Hepatocyte (in vitro differentiated cells): ENCODE measurements at regions not wholly inside any gene's neighbourhood (a gene's known extent, or its start where the extent isn't known, plus 50 kb on each side); places are given as distances from the start of the nearest gene placed in this dataset.

Experiments used
- DNase-seq: peaks from one replicate; pipeline ENCODE4 v3.0.0-alpha.2; 2016; ENCODE audit warnings: low spot score
- H2AFZ ChIP-seq: fragments of 200-600 bp; sonication (generic); 2 replicates; pipeline ENCODE4 v1.6.0; 2016; ENCODE audit warnings: antibody characterized with exemption, mild to moderate bottlenecking
- H3K27ac ChIP-seq: fragments of 200-600 bp; sonication (generic); 2 replicates; pipeline ENCODE4 v1.5.1; 2016; ENCODE audit warnings: mild to moderate bottlenecking
- H3K27me3 ChIP-seq: fragments of 200-600 bp; sonication (generic); 2 replicates; pipeline ENCODE4 v1.6.1; 2016
- H3K36me3 ChIP-seq: fragments of 200-600 bp; sonication (generic); replicated peaks from 2 replicates; pipeline ENCODE4 v1.5.1; 2016; ENCODE audit warnings: low read depth; ENCODE audit not compliant: insufficient read depth
- H3K4me1 ChIP-seq: fragments of 200-600 bp; sonication (generic); 2 replicates; pipeline ENCODE4 v1.5.1; 2016; ENCODE audit warnings: mild to moderate bottlenecking, moderate library complexity; ENCODE audit not compliant: insufficient read depth
- H3K4me2 ChIP-seq: fragments of 200-600 bp; sonication (generic); 2 replicates; pipeline ENCODE4 v1.6.0; 2016
- H3K4me3 ChIP-seq: fragments of 200-600 bp; sonication (generic); 2 replicates; pipeline ENCODE4 v1.5.1; 2016; ENCODE audit warnings: mild to moderate bottlenecking
- H3K79me2 ChIP-seq: fragments of 200-600 bp; sonication (generic); 2 replicates; pipeline ENCODE4 v1.6.0; 2017; ENCODE audit warnings: mild to moderate bottlenecking
- H3K9me2 ChIP-seq: fragments of 200-600 bp; sonication (generic); replicated peaks from 2 replicates; pipeline ENCODE4 v1.6.0; 2017; ENCODE audit warnings: mild to moderate bottlenecking; ENCODE audit not compliant: insufficient read depth
- H3K9me3 ChIP-seq: fragments of 200-600 bp; sonication (generic); 2 replicates; pipeline ENCODE4 v1.5.1; 2016; ENCODE audit warnings: low read depth, mild to moderate bottlenecking
- H4K20me1 ChIP-seq: fragments of 200-600 bp; sonication (generic); 2 replicates; pipeline ENCODE4 v1.6.0; 2016; ENCODE audit warnings: mild to moderate bottlenecking; ENCODE audit not compliant: insufficient read depth, poor library complexity, severe bottlenecking
- EZH2 ChIP-seq: fragments of 200-600 bp; sonication (generic); IDR thresholded peaks from 2 replicates; pipeline ENCODE4 v1.6.1; 2016; ENCODE audit warnings: antibody characterized with exemption, mild to moderate bottlenecking, borderline replicate concordance
- EZH2phosphoT487 ChIP-seq: fragments of 200-600 bp; sonication (generic); IDR thresholded peaks from one replicate; pipeline ENCODE4 v1.6.1; 2018; ENCODE audit warnings: antibody characterized with exemption, mild to moderate bottlenecking, low read depth, moderate library complexity; ENCODE audit not compliant: unreplicated experiment, severe bottlenecking
- WGBS: methylation state at CpG from one replicate; pipeline ENCODE4 v1.1.6; 2016; ENCODE audit warnings: low lambda C conversion rate; ENCODE audit errors: missing lambda C conversion rate; 5-methylcytosine and 5-hydroxymethylcytosine counted together
- TF ChIP-seq, protein P1 (sequence below): fragments of 200-600 bp; sonication (generic); IDR thresholded peaks from 2 replicates; pipeline ENCODE4 v1.5.1; 2016; ENCODE audit warnings: antibody characterized with exemption, mild to moderate bottlenecking; ENCODE audit not compliant: poor library complexity

GRCh38 chr13:39257642-39258041, 219.4 kb downstream of the NHLRC3 start:
- no peaks in the 10 kb centered on the region for H3K36me3 ChIP-seq
- H3K4me1 ChIP-seq = no peaks in the 10 kb centered on the region
- no peaks in the 10 kb centered on the region for H3K27me3 ChIP-seq
- H3K27ac ChIP-seq = no peak overlapping the region
- 95% methylated on average over 3 of the region's 3 CpGs for WGBS
- H3K9me3 ChIP-seq = no peaks in the 10 kb centered on the region
- DNase-seq = no peak
- H3K4me3 ChIP-seq = no peak overlapping the region
- TF ChIP-seq EZH2phosphoT487 (no peak), EZH2 (no peak)
- TF ChIP-seq, protein P1, sequence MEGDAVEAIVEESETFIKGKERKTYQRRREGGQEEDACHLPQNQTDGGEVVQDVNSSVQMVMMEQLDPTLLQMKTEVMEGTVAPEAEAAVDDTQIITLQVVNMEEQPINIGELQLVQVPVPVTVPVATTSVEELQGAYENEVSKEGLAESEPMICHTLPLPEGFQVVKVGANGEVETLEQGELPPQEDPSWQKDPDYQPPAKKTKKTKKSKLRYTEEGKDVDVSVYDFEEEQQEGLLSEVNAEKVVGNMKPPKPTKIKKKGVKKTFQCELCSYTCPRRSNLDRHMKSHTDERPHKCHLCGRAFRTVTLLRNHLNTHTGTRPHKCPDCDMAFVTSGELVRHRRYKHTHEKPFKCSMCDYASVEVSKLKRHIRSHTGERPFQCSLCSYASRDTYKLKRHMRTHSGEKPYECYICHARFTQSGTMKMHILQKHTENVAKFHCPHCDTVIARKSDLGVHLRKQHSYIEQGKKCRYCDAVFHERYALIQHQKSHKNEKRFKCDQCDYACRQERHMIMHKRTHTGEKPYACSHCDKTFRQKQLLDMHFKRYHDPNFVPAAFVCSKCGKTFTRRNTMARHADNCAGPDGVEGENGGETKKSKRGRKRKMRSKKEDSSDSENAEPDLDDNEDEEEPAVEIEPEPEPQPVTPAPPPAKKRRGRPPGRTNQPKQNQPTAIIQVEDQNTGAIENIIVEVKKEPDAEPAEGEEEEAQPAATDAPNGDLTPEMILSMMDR = no peak
- no peaks in the 10 kb centered on the region for H3K79me2 ChIP-seq
- H3K4me2 ChIP-seq = no peak overlapping the region
- no peaks in the 10 kb centered on the region for H3K9me2 ChIP-seq
- H2AFZ ChIP-seq = no peak overlapping the region
- no peaks in the 10 kb centered on the region for H4K20me1 ChIP-seq

DNA sequence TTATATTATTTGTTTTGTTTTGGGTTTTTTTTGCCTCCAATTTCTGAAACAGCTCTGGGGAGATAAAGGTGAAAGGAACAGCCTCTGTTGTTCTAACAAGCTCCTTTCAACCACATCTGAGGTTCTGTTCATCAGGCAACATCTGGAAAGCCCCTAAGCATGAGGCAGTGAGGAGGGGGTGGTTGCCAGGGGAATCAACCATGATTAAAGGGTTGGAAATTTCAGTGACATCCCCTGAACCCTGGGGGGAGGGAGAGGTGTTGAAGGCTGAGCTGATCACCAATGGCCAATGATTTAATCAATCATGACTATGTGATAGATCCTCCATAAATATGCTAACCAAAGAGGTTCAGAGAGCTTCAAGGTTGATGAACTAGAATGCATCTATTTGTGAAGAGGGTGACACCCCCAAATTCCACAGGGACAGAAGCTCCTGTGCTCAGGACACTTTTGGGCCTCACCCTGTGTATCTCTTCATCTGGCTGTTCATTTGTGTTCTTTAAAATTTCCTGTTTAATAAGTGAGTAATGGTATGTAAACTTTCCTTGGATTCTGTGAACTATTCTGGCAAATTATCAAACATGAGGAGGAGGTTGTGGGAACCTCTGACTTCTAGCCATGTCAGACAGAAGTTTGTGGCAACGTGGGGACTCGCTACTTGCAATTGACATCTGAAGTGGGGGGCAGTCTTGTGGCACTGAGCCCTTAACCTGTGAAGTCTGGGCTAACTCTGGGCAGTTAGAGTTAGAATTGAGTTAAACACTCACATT, 221.3 kb downstream of the NHLRC3 start:
- Histone ChIP-seq H3K27me3 (no peaks in the 10 kb centered on the region), H3K4me2 (no peak overlapping the region)

GRCh38 chr13:39263033-39263432, 224.8 kb downstream of the NHLRC3 start:
- no peak overlapping the region for H3K4me3 ChIP-seq
- TF ChIP-seq, protein P1 = peak; percentile 54
- no peak for TF ChIP-seq EZH2phosphoT487
- no peak for TF ChIP-seq EZH2
- H3K4me1 ChIP-seq = no peaks in the 10 kb centered on the region
- H3K79me2 ChIP-seq = no peaks in the 10 kb centered on the region
- H4K20me1 ChIP-seq = no peaks in the 10 kb centered on the region
- no peaks in the 10 kb centered on the region for H3K36me3 ChIP-seq
- H3K9me2 ChIP-seq = no peaks in the 10 kb centered on the region
- H3K27ac ChIP-seq = no peak overlapping the region
- H2AFZ ChIP-seq = no peak overlapping the region
- DNase-seq = peak; percentile 46
- WGBS = 14% methylated on average over 1 of the region's 1 CpG
- no peak overlapping the region for H3K4me2 ChIP-seq
- H3K9me3 ChIP-seq = no peaks in the 10 kb centered on the region
- H3K27me3 ChIP-seq = no peaks in the 10 kb centered on the region

More for the DNA sequence above, 221.3 kb downstream of the NHLRC3 start:
- Histone ChIP-seq H3K27ac (no peak overlapping the region), H3K36me3 (no peaks in the 10 kb centered on the region), H3K4me1 (no peaks in the 10 kb centered on the region), H3K4me3 (no peak overlapping the region), H3K79me2 (no peaks in the 10 kb centered on the region), H4K20me1 (no peaks in the 10 kb centered on the region), H3K9me2 (no peaks in the 10 kb centered on the region), H3K9me3 (no peaks in the 10 kb centered on the region), H2AFZ (no peak overlapping the region)
- DNase-seq = no peak
- WGBS = 29% methylated on average over 2 of the region's 2 CpGs
- TF ChIP-seq EZH2 = no peak
- no peak for TF ChIP-seq EZH2phosphoT487
- TF ChIP-seq, protein P1 = no peak
